SK-N-SH treated with all-trans-retinoic acid at 6 μM for 48 hours (cell line): ENCODE measurements at regions not wholly inside any gene's neighbourhood (a gene's known extent, or its start where the extent isn't known, plus 50 kb on each side); places are given as distances from the start of the nearest gene placed in this dataset.

Experiments used
- ATAC-seq: fragments of 200-7000 bp; cut with Tn5 transposase; 3 replicates; pipeline ENCODE4 v1.9.1; 2020; ENCODE audit warnings: mild to moderate bottlenecking, moderate library complexity
- ARNTL ChIP-seq: fragments of 450-650 bp; formaldehyde crosslinking; IDR thresholded peaks from 2 replicates; pipeline ENCODE4 v1.5.0; 2020; ENCODE audit warnings: low read depth, mild to moderate bottlenecking, moderate library complexity, borderline replicate concordance
- BACH2 ChIP-seq: fragments of 250-450 bp; sonication (Bioruptor Pico); IDR thresholded peaks from 2 replicates; pipeline ENCODE4 v1.9.0; 2021; ENCODE audit warnings: mild to moderate bottlenecking, borderline replicate concordance
- CSDC2 ChIP-seq: fragments of 250-450 bp; sonication (Bioruptor Pico); IDR thresholded peaks from 2 replicates; pipeline ENCODE4 v1.5.0; 2020; ENCODE audit warnings: mild to moderate bottlenecking, moderate library complexity
- ESRRG ChIP-seq: fragments of 250-450 bp; sonication (Bioruptor Pico); IDR thresholded peaks from 2 replicates; pipeline ENCODE4 v1.6.1; 2021; ENCODE audit warnings: mild to moderate bottlenecking
- GLIS3 ChIP-seq: fragments of 250-450 bp; sonication (Bioruptor Pico); IDR thresholded peaks from 2 replicates; pipeline ENCODE4 v1.5.0; 2020; ENCODE audit warnings: mild to moderate bottlenecking, moderate library complexity
- OSR1 ChIP-seq: fragments of 250-450 bp; sonication (Bioruptor Pico); IDR thresholded peaks from 2 replicates; pipeline ENCODE4 v1.8.0; 2022; ENCODE audit warnings: moderate library complexity, mild to moderate bottlenecking, inconsistent platforms
- PPARA ChIP-seq: fragments of 250-450 bp; sonication (Bioruptor Pico); IDR thresholded peaks from 2 replicates; pipeline ENCODE4 v1.5.0; 2020; ENCODE audit warnings: mild to moderate bottlenecking, borderline replicate concordance
- SNAI2 ChIP-seq: fragments of 250-450 bp; sonication (Bioruptor Pico); IDR thresholded peaks from 2 replicates; pipeline ENCODE4 v1.5.0; 2020; ENCODE audit warnings: mild to moderate bottlenecking, moderate library complexity
- TCF4 ChIP-seq: fragments of 250-450 bp; sonication (Bioruptor Pico); IDR thresholded peaks from 2 replicates; pipeline ENCODE4 v1.8.0; 2021; ENCODE audit warnings: mild to moderate bottlenecking, moderate library complexity, borderline replicate concordance
- TOX ChIP-seq: fragments of 250-450 bp; sonication (Bioruptor Pico); IDR thresholded peaks from 2 replicates; pipeline ENCODE4 v1.8.0; 2021; ENCODE audit warnings: mild to moderate bottlenecking, moderate library complexity, borderline replicate concordance
- ZFP3 ChIP-seq: fragments of 250-450 bp; sonication (Bioruptor Pico); IDR thresholded peaks from 2 replicates; pipeline ENCODE4 v1.5.0; 2020; ENCODE audit warnings: mild to moderate bottlenecking, moderate library complexity
- ZFP30 ChIP-seq: fragments of 450-650 bp; formaldehyde crosslinking; IDR thresholded peaks from 2 replicates; pipeline ENCODE4 v1.5.0; 2022; ENCODE audit warnings: mild to moderate bottlenecking, moderate library complexity
- ZNF70 ChIP-seq: fragments of 450-650 bp; formaldehyde crosslinking; IDR thresholded peaks from 2 replicates; pipeline ENCODE4 v1.5.0; 2020; ENCODE audit warnings: mild to moderate bottlenecking, moderate library complexity
- TF ChIP-seq, protein P1 (sequence below): fragments of 250-450 bp; sonication (Bioruptor Pico); IDR thresholded peaks from 2 replicates; pipeline ENCODE4 v1.5.0; 2020; ENCODE audit warnings: mild to moderate bottlenecking, moderate library complexity
- TF ChIP-seq, protein P2 (sequence below): fragments of 250-450 bp; sonication (Bioruptor Pico); IDR thresholded peaks from 2 replicates; pipeline ENCODE4 v1.8.0; 2021; ENCODE audit warnings: low read depth, mild to moderate bottlenecking, moderate library complexity, borderline replicate concordance
- TF ChIP-seq, protein P3 (sequence below): fragments of 250-450 bp; sonication (Bioruptor Pico); IDR thresholded peaks from 2 replicates; pipeline ENCODE4 v1.5.1; 2021; ENCODE audit warnings: mild to moderate bottlenecking, moderate library complexity
- TF ChIP-seq, protein P4 (sequence below): fragments of 250-450 bp; sonication (Bioruptor Pico); IDR thresholded peaks from 2 replicates; pipeline ENCODE4 v1.8.0; 2020; ENCODE audit warnings: mild to moderate bottlenecking, moderate library complexity, borderline replicate concordance

DNA sequence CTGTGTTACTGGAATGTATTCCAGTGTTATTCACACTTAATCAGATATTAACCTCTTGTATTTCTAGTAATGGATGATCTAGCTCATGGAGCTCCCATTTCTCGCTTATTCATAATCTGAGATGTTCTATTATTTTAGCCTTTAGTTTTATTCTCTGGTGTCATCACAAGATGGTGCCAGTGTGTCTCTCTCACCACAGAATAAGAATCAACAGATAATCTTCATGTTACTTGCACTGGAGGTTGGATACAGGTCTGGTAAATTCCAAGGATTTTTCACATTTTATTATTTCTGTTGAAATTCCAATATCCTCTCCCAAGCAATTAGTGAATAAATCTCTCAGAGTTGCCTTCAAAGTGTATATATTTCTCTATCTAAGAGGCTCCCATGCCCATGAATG lies 74.6 kb downstream of the CASP12 start (continued):
- no peak for TF ChIP-seq ARNTL

DNA sequence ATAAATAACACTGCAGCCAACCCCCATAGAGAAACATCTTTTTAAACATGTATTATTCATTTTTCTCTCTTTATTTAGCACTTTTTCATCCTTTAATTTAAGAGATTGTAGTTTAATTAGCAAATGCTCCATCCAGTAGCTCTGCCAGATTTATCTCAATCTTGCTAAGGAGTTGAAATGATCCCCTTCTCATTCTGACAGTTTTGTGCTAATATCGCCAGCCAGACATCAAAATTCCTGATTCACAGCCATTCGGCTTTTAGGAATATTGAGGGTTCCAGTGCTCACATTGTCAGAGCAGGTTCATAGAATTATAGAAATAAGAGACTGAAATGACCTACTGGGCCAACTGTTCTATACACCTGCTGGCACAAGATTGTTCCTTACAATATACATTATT lies 77.8 kb downstream of the CASP12 start:
- no peak for ATAC-seq
- TF ChIP-seq, protein P1, sequence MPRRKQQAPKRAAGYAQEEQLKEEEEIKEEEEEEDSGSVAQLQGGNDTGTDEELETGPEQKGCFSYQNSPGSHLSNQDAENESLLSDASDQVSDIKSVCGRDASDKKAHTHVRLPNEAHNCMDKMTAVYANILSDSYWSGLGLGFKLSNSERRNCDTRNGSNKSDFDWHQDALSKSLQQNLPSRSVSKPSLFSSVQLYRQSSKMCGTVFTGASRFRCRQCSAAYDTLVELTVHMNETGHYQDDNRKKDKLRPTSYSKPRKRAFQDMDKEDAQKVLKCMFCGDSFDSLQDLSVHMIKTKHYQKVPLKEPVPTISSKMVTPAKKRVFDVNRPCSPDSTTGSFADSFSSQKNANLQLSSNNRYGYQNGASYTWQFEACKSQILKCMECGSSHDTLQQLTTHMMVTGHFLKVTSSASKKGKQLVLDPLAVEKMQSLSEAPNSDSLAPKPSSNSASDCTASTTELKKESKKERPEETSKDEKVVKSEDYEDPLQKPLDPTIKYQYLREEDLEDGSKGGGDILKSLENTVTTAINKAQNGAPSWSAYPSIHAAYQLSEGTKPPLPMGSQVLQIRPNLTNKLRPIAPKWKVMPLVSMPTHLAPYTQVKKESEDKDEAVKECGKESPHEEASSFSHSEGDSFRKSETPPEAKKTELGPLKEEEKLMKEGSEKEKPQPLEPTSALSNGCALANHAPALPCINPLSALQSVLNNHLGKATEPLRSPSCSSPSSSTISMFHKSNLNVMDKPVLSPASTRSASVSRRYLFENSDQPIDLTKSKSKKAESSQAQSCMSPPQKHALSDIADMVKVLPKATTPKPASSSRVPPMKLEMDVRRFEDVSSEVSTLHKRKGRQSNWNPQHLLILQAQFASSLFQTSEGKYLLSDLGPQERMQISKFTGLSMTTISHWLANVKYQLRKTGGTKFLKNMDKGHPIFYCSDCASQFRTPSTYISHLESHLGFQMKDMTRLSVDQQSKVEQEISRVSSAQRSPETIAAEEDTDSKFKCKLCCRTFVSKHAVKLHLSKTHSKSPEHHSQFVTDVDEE (CRISPR knock-in tag) = no peak
- no peak for TF ChIP-seq PPARA (CRISPR knock-in tag)
- no peak for TF ChIP-seq BACH2 (CRISPR knock-in tag)
- no peak for TF ChIP-seq GLIS3
- TF ChIP-seq, protein P2, sequence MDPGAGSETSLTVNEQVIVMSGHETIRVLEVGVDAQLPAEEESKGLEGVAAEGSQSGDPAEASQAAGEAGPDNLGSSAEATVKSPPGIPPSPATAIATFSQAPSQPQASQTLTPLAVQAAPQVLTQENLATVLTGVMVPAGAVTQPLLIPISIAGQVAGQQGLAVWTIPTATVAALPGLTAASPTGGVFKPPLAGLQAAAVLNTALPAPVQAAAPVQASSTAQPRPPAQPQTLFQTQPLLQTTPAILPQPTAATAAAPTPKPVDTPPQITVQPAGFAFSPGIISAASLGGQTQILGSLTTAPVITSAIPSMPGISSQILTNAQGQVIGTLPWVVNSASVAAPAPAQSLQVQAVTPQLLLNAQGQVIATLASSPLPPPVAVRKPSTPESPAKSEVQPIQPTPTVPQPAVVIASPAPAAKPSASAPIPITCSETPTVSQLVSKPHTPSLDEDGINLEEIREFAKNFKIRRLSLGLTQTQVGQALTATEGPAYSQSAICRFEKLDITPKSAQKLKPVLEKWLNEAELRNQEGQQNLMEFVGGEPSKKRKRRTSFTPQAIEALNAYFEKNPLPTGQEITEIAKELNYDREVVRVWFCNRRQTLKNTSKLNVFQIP (CRISPR knock-in tag) = no peak
- TF ChIP-seq TOX (CRISPR knock-in tag) = no peak
- no peak for TF ChIP-seq SNAI2 (CRISPR knock-in tag)

DNA sequence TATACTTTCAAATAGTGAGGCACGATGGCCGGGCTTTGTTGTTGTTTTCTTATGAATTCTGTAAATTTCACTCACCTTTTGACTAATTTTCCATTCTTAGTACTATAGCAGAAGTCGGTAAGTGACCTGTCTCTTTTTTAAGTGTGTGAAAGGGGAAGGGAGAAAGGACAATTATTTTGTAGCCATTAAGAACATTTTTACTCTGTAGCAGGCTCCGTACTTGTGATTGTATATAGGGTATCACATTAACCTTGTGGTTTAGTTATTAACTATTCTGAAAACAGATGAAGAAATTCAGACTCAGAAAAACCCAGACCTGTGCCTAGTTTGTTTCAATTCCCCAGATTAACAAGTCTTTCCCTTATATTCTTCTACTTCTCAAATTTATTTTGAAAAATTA lies 78.7 kb downstream of the CASP12 start:
- TF ChIP-seq, protein P3, sequence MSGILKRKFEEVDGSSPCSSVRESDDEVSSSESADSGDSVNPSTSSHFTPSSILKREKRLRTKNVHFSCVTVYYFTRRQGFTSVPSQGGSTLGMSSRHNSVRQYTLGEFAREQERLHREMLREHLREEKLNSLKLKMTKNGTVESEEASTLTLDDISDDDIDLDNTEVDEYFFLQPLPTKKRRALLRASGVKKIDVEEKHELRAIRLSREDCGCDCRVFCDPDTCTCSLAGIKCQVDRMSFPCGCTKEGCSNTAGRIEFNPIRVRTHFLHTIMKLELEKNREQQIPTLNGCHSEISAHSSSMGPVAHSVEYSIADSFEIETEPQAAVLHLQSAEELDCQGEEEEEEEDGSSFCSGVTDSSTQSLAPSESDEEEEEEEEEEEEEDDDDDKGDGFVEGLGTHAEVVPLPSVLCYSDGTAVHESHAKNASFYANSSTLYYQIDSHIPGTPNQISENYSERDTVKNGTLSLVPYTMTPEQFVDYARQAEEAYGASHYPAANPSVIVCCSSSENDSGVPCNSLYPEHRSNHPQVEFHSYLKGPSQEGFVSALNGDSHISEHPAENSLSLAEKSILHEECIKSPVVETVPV (CRISPR knock-in tag) = no peak
- TF ChIP-seq ESRRG (CRISPR knock-in tag) (no peak), CSDC2 (no peak), TCF4 (CRISPR knock-in tag) (no peak), ZFP30 (no peak), BACH2 (CRISPR knock-in tag) (no peak), TOX (CRISPR knock-in tag) (no peak), OSR1 (CRISPR knock-in tag) (no peak), ZFP3 (CRISPR knock-in tag) (no peak)
- TF ChIP-seq, protein P2 (CRISPR knock-in tag) = no peak
- no peak for ATAC-seq

DNA sequence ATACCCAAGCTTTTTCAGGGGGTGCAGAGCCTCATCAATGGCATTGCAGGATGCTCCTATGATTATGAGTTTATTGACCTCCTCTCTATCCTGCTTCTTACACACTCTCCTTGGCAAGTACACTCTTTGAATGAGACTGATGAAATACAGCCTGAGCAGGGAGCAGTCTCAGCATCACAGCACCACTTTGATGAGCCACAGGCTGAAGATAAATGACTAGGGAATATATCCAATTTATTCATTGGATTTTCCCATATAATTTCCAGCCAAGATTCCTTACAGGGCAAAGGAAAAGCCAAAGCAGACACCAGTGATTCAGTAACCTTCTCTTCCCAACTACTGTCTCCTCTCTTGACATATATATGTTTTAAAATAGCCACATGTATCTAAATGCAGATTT lies 79.2 kb downstream of the CASP12 start:
- peak; percentile 36; the same call in 1 of the 3 replicates for ATAC-seq
- no peak for TF ChIP-seq BACH2 (CRISPR knock-in tag)
- TF ChIP-seq SNAI2 (CRISPR knock-in tag) = no peak
- TF ChIP-seq GLIS3 = no peak
- TF ChIP-seq ZFP30 = no peak
- TF ChIP-seq, protein P1 (CRISPR knock-in tag) = no peak
- TF ChIP-seq, protein P2 (CRISPR knock-in tag) = no peak
- TF ChIP-seq, protein P4, sequence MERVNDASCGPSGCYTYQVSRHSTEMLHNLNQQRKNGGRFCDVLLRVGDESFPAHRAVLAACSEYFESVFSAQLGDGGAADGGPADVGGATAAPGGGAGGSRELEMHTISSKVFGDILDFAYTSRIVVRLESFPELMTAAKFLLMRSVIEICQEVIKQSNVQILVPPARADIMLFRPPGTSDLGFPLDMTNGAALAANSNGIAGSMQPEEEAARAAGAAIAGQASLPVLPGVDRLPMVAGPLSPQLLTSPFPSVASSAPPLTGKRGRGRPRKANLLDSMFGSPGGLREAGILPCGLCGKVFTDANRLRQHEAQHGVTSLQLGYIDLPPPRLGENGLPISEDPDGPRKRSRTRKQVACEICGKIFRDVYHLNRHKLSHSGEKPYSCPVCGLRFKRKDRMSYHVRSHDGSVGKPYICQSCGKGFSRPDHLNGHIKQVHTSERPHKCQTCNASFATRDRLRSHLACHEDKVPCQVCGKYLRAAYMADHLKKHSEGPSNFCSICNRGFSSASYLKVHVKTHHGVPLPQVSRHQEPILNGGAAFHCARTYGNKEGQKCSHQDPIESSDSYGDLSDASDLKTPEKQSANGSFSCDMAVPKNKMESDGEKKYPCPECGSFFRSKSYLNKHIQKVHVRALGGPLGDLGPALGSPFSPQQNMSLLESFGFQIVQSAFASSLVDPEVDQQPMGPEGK = no peak
- no peak for TF ChIP-seq ARNTL
- no peak for TF ChIP-seq CSDC2
- TF ChIP-seq ZNF70 (CRISPR knock-in tag) = no peak
